MCF 10A (cell line): ENCODE measurements at regions not wholly inside any gene's neighbourhood (a gene's known extent, or its start where the extent isn't known, plus 50 kb on each side); places are given as distances from the start of the nearest gene placed in this dataset.
A peak's percentile ranks its signal among the peaks of the same experiment; 100 is the strongest.

Source experiments
- BruUV-seq: library from RNA; stranded (reverse); fragments of 400-500 nt; replicated peaks from 2 replicates; lab custom pipeline; 2021; lab: Mats Ljungman, UMichigan
- CTCF ChIA-PET: fragments of 300-600 bp; sonication (Branson Sonifier 250); formaldehyde crosslinking; extraction: SDS; loops from one replicate; lab custom pipeline; 2021; ENCODE audit warnings: antibody characterized with exemption, inconsistent platforms; lab: Yijun Ruan, JAX
- POLR2A ChIA-PET: fragments of 300-600, 350-650 bp; sonication (Branson Sonifier 250); formaldehyde crosslinking; extraction: SDS; loops from one replicate; lab custom pipeline; 2020; ENCODE audit warnings: antibody characterized with exemption, inconsistent platforms; lab: Yijun Ruan, JAX
- DNase-seq: peaks from one replicate; pipeline ENCODE4 v3.0.0-alpha.2; 2018; ENCODE audit not compliant: unreplicated experiment
- H3K27ac Mint-ChIP-seq: one replicate; pipeline ENCODE4 v1.8.0; 2022; ENCODE audit warnings: mild to moderate bottlenecking, low read depth, mixed read lengths; ENCODE audit not compliant: unreplicated experiment
- H3K27me3 Mint-ChIP-seq: one replicate; pipeline ENCODE4 v1.8.0; 2022; ENCODE audit warnings: mixed read lengths; ENCODE audit not compliant: insufficient read depth, unreplicated experiment
- H3K36me3 Mint-ChIP-seq: one replicate; pipeline ENCODE4 v1.8.0; 2022; ENCODE audit warnings: mild to moderate bottlenecking, moderate library complexity, mixed read lengths; ENCODE audit not compliant: insufficient read depth, unreplicated experiment
- H3K4me1 Mint-ChIP-seq: one replicate; pipeline ENCODE4 v1.8.0; 2022; ENCODE audit warnings: mixed read lengths; ENCODE audit not compliant: insufficient read depth, unreplicated experiment
- H3K4me3 Mint-ChIP-seq: one replicate; pipeline ENCODE4 v1.8.0; 2022; ENCODE audit warnings: mild to moderate bottlenecking, moderate library complexity, mixed read lengths; ENCODE audit not compliant: unreplicated experiment
- H3K9me3 Mint-ChIP-seq: one replicate; pipeline ENCODE4 v1.8.0; 2022; ENCODE audit warnings: mixed read lengths; ENCODE audit not compliant: unreplicated experiment
- intact Hi-C: fragments of 100-400 bp; cut with micrococcal nuclease; formaldehyde crosslinking; loops from 2 replicates; pipeline ENCODE4 v1.14.1; 2022
- TF ChIP-seq, protein P1 (sequence below): fragments of 200-600 bp; IDR thresholded peaks from one replicate; pipeline ENCODE4 v1.8.0; 2022; ENCODE audit warnings: antibody characterized with exemption, mild to moderate bottlenecking; ENCODE audit not compliant: unreplicated experiment

DNA sequence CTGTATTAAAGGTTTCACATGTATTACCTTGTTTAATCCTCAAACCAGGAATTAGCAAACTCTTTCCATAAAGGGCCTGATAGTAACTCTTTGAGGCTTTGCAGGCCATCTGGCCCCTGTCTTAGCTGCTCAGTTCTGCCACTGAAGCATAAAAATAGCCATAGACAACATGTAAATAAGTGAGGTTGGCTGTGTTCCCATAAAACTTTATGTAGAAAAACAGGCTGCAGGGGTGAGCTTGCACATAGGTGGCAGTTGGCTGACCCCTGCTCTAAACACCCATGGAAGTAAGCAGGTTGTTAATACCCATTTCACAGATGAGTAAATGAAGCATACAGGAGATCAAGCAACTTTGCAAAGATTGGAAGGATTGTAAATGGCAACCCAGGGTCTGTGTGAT lies 1279.2 kb upstream of the AUTS2 start:
- H3K27ac Mint-ChIP-seq = no peak overlapping the region
- TF ChIP-seq, protein P1, sequence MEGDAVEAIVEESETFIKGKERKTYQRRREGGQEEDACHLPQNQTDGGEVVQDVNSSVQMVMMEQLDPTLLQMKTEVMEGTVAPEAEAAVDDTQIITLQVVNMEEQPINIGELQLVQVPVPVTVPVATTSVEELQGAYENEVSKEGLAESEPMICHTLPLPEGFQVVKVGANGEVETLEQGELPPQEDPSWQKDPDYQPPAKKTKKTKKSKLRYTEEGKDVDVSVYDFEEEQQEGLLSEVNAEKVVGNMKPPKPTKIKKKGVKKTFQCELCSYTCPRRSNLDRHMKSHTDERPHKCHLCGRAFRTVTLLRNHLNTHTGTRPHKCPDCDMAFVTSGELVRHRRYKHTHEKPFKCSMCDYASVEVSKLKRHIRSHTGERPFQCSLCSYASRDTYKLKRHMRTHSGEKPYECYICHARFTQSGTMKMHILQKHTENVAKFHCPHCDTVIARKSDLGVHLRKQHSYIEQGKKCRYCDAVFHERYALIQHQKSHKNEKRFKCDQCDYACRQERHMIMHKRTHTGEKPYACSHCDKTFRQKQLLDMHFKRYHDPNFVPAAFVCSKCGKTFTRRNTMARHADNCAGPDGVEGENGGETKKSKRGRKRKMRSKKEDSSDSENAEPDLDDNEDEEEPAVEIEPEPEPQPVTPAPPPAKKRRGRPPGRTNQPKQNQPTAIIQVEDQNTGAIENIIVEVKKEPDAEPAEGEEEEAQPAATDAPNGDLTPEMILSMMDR = no peak
- ChIA-PET CTCF (interaction anchor here (0.6 to 0.7 kb wide), 2 partner anchors 1066 to 1307 kb away, joined by 3 read pairs; no protein-coding TSS in a partner anchor), POLR2A (no interaction called here)
- intact Hi-C loops = no loop called here
- H3K27me3 Mint-ChIP-seq = no peaks in the 10 kb centered on the region
- H3K9me3 Mint-ChIP-seq = peaks cover 13% of the 10 kb centered on the region
- H3K4me3 Mint-ChIP-seq = no peak overlapping the region
- no peaks in the 10 kb centered on the region for H3K36me3 Mint-ChIP-seq
- DNase-seq = no peak
- BruUV-seq = no TSS peak
- no peaks in the 10 kb centered on the region for H3K4me1 Mint-ChIP-seq

DNA sequence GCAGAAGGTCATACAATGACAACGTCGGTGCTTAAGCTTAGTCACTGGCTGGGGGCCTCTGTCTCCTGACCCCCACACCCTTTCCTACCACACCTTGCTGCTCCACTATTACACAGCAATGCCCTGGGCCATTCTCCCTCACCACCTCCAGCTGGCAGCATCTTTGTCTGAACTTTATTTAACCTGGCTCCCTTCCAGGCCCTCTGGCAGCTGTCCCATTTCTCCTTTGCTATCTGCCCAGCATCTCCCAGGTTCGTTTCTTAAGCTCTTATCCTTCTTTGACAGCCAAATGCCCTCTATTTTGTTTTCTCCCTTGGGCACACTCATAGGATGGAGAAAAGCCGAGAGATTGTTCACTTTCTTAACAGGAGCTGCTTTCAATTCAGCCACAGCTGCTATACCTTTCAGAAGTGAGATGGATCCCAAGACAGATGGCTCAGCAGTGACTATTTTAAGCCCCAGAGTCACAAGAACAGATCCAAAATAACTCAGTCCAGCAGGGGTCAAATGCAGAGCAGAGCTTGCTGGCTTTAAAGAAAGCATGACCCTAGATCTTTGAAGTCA lies 1277.1 kb upstream of the AUTS2 start:
- TF ChIP-seq, protein P1 = no peak
- no peaks in the 10 kb centered on the region for H3K36me3 Mint-ChIP-seq
- H3K4me3 Mint-ChIP-seq = no peak overlapping the region
- no TSS peak for BruUV-seq
- H3K9me3 Mint-ChIP-seq = peaks cover 17% of the 10 kb centered on the region
- intact Hi-C loops = no loop called here
- DNase-seq = peak; percentile 31
- no peaks in the 10 kb centered on the region for H3K4me1 Mint-ChIP-seq
- H3K27ac Mint-ChIP-seq = no peak overlapping the region
- no peaks in the 10 kb centered on the region for H3K27me3 Mint-ChIP-seq
- ChIA-PET CTCF (interaction anchor here (0.9 kb wide), 1 partner anchor 438 kb away, joined by 3 read pairs; no protein-coding TSS in a partner anchor), POLR2A (no interaction called here)

DNA sequence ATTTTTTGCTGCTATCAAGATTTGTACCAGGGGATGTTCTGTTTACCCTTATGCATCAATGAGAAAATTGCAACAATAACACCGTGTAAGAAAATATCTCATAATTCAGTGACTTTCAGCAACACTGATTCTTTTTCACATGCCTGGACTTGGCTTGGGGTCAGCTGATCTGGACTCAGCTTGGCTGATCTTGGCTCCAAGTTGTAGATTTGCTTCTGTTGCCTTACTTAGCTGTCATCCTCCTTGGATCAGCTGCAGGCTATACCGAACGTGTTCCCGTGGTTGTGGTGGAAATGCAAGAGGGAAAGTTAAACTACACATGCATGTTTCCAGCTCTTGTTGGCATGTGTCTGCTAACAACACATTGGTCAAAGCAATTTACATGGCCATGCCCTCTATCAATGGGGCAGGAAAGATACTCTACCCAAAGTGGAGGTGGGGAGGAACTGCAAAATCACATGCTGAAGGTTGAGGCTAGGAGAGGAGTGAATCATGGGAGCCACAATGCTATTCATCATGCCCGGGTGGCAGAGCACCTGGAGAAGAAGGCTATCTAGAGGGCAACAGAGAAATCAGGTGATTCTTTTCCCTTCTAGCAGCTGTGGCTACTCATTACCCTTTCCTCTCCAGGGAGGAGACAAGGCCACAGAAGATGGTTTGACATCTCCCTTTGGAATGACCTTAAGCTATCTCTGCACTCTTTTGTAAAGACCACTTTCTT lies 1276.3 kb upstream of the AUTS2 start:
- no peak overlapping the region for H3K27ac Mint-ChIP-seq
- CTCF ChIA-PET = no interaction called here

DNA sequence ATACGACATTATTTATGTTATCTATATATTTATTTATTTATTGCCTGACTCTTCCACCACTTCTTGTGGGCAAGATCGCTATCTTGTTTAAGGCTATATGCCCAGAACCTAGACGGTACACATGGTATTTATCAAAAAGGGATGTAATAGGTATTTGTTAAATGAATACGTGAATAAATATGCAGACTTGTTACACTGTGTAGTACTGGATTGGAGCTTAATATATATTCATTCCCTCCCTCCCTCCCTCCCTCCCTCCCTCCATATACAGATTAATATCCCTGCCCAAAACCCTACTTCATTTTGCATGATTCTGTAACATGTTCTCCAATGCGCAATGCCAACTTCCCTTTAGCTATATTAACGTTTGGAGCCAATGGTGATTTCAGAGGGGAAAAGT lies 1273.7 kb upstream of the AUTS2 start:
- Mint-ChIP-seq H3K27me3 (no peaks in the 10 kb centered on the region), H3K4me1 (no peaks in the 10 kb centered on the region), H3K9me3 (peaks cover 18% of the 10 kb centered on the region), H3K4me3 (no peak overlapping the region), H3K36me3 (no peaks in the 10 kb centered on the region), H3K27ac (no peak overlapping the region)
- CTCF ChIA-PET = no interaction called here
- BruUV-seq = no TSS peak
- no peak for DNase-seq
- intact Hi-C loops = no loop called here
- TF ChIP-seq, protein P1 = no peak
- POLR2A ChIA-PET = no interaction called here

More for the DNA sequence above, 1276.3 kb upstream of the AUTS2 start:
- H3K27me3 Mint-ChIP-seq = no peaks in the 10 kb centered on the region
- no TSS peak for BruUV-seq
- H3K36me3 Mint-ChIP-seq = no peaks in the 10 kb centered on the region
- DNase-seq = no peak
- POLR2A ChIA-PET = no interaction called here
- no peaks in the 10 kb centered on the region for H3K4me1 Mint-ChIP-seq
- TF ChIP-seq, protein P1 = no peak
- peaks cover 23% of the 10 kb centered on the region for H3K9me3 Mint-ChIP-seq
- H3K4me3 Mint-ChIP-seq = no peak overlapping the region
- intact Hi-C loops = no loop called here
